ENCODE measurements at regions not wholly inside any gene's neighbourhood (a gene's known extent, or its start where the extent isn't known, plus 50 kb on each side); places are given as distances from the start of the nearest gene placed in this dataset.
"Not testable (repeated sequence)": the region's sequence is repeated elsewhere in the genome, so short reads cannot be mapped to it uniquely, and the experiment has no call there.

- DNase-seq: no peak
- Histone ChIP-seq H3K27me3 (no peaks in the 10 kb centered on the region), H3K9me3 (no peaks in the 10 kb centered on the region), H3K4me3 (no peak overlapping the region), H3K36me3 (no peaks in the 10 kb centered on the region)
Observed at GRCh38 chr14:87050421-87050820, 942.6 kb downstream of the GALC start.

GRCh38 chr14:87049950-87050349, 943.0 kb downstream of the GALC start:
- H3K27me3 ChIP-seq: no peaks in the 10 kb centered on the region
- H3K4me3 ChIP-seq: no peak overlapping the region
- no peaks in the 10 kb centered on the region for H3K9me3 ChIP-seq
- peak; percentile 12 for DNase-seq
- H3K36me3 ChIP-seq: no peaks in the 10 kb centered on the region

- H3K27me3 ChIP-seq: no peaks in the 10 kb centered on the region
- no peaks in the 10 kb centered on the region for H3K36me3 ChIP-seq
- no peak overlapping the region for H3K4me3 ChIP-seq
- no peak for DNase-seq
- H3K9me3 ChIP-seq: no peaks in the 10 kb centered on the region
Observed at GRCh38 chr14:87046960-87047359, 946.0 kb downstream of the GALC start.

- no peak for DNase-seq
- Histone ChIP-seq H3K36me3 (no peaks in the 10 kb centered on the region), H3K27me3 (no peaks in the 10 kb centered on the region), H3K4me3 (no peak overlapping the region), H3K9me3 (no peaks in the 10 kb centered on the region)
Observed at GRCh38 chr14:87045956-87046355, 947.0 kb downstream of the GALC start.

GRCh38 chr14:87045246-87045645, 947.7 kb downstream of the GALC start:
- H3K27me3 ChIP-seq: no peaks in the 10 kb centered on the region

GRCh38 chr14:87044807-87045206, 948.2 kb downstream of the GALC start:
- H3K9me3 ChIP-seq: no peaks in the 10 kb centered on the region
- DNase-seq: no peak
- H3K27me3 ChIP-seq: no peaks in the 10 kb centered on the region
- H3K36me3 ChIP-seq: no peaks in the 10 kb centered on the region
- H3K4me3 ChIP-seq: no peak overlapping the region

More at GRCh38 chr14:87045246-87045645, 947.7 kb downstream of the GALC start:
- Histone ChIP-seq H3K9me3 (no peaks in the 10 kb centered on the region), H3K4me3 (no peak overlapping the region), H3K36me3 (no peaks in the 10 kb centered on the region)
- DNase-seq: no peak

- H3K4me3 ChIP-seq: no peak overlapping the region
- no peak for DNase-seq
Observed at GRCh38 chr14:87043667-87044200, 949.2 kb downstream of the GALC start.

GRCh38 chr14:87042354-87042753, 950.6 kb downstream of the GALC start:
- Histone ChIP-seq H3K4me3 (no peak overlapping the region), H3K27me3 (no peaks in the 10 kb centered on the region), H3K36me3 (no peaks in the 10 kb centered on the region), H3K9me3 (no peaks in the 10 kb centered on the region)
- no peak for DNase-seq

More at GRCh38 chr14:87043667-87044200, 949.2 kb downstream of the GALC start:
- no peaks in the 10 kb centered on the region for H3K36me3 ChIP-seq
- H3K27me3 ChIP-seq: no peaks in the 10 kb centered on the region
- H3K9me3 ChIP-seq: no peaks in the 10 kb centered on the region

GRCh38 chr14:87041290-87042020, 951.5 kb downstream of the GALC start:
- H3K9me3 ChIP-seq: no peaks in the 10 kb centered on the region
- H3K36me3 ChIP-seq: no peaks in the 10 kb centered on the region
- H3K27me3 ChIP-seq: no peaks in the 10 kb centered on the region
- no peak for DNase-seq
- no peak overlapping the region for H3K4me3 ChIP-seq

- no peaks in the 10 kb centered on the region for H3K27me3 ChIP-seq
- DNase-seq: no peak
- no peaks in the 10 kb centered on the region for H3K36me3 ChIP-seq
- no peaks in the 10 kb centered on the region for H3K9me3 ChIP-seq
- H3K4me3 ChIP-seq: no peak overlapping the region
Observed at GRCh38 chr14:87034680-87035079, 958.3 kb downstream of the GALC start.

- H3K27me3 ChIP-seq: no peaks in the 10 kb centered on the region
- no peak for DNase-seq
- H3K36me3 ChIP-seq: no peaks in the 10 kb centered on the region
- no peaks in the 10 kb centered on the region for H3K9me3 ChIP-seq
- no peak overlapping the region for H3K4me3 ChIP-seq
Observed at GRCh38 chr14:87030197-87030596, 962.8 kb downstream of the GALC start.

- not testable (repeated sequence) for DNase-seq, H3K27me3 ChIP-seq, H3K36me3 ChIP-seq, H3K4me3 ChIP-seq, H3K9me3 ChIP-seq
Observed at GRCh38 chr14:87020106-87020505, 972.9 kb downstream of the GALC start.

GRCh38 chr14:87018294-87018693, 974.7 kb downstream of the GALC start:
- Histone ChIP-seq H3K4me3 (no peak overlapping the region), H3K27me3 (no peaks in the 10 kb centered on the region), H3K9me3 (no peaks in the 10 kb centered on the region), H3K36me3 (no peaks in the 10 kb centered on the region)
- no peak for DNase-seq

GRCh38 chr14:87017335-87017734, 975.6 kb downstream of the GALC start:
- Histone ChIP-seq H3K36me3 (no peaks in the 10 kb centered on the region), H3K9me3 (no peaks in the 10 kb centered on the region), H3K27me3 (no peaks in the 10 kb centered on the region), H3K4me3 (no peak overlapping the region)
- no peak for DNase-seq

GRCh38 chr14:87014856-87015255, 978.1 kb downstream of the GALC start:
- Histone ChIP-seq H3K36me3 (no peaks in the 10 kb centered on the region), H3K4me3 (no peak overlapping the region), H3K9me3 (no peaks in the 10 kb centered on the region), H3K27me3 (no peaks in the 10 kb centered on the region)
- DNase-seq: no peak

- H3K27me3 ChIP-seq: no peaks in the 10 kb centered on the region
- H3K9me3 ChIP-seq: no peaks in the 10 kb centered on the region
- H3K4me3 ChIP-seq: no peak overlapping the region
- DNase-seq: no peak
- no peaks in the 10 kb centered on the region for H3K36me3 ChIP-seq
Observed at GRCh38 chr14:87013583-87013982, 979.4 kb downstream of the GALC start.

- Histone ChIP-seq H3K4me3 (no peak overlapping the region), H3K9me3 (no peaks in the 10 kb centered on the region), H3K36me3 (no peaks in the 10 kb centered on the region), H3K27me3 (no peaks in the 10 kb centered on the region)
- DNase-seq: no peak
Observed at GRCh38 chr14:87008965-87009364, 984.0 kb downstream of the GALC start.

- Histone ChIP-seq H3K27me3 (no peaks in the 10 kb centered on the region), H3K4me3 (no peak overlapping the region), H3K36me3 (no peaks in the 10 kb centered on the region), H3K9me3 (no peaks in the 10 kb centered on the region)
- no peak for DNase-seq
Observed at GRCh38 chr14:87005280-87005679, 987.7 kb downstream of the GALC start.
